ENCODE measurements at regions not wholly inside any gene's neighbourhood (a gene's known extent, or its start where the extent isn't known, plus 50 kb on each side); places are given as distances from the start of the nearest gene placed in this dataset.

GRCh38 chr2:217316743-217317142, 456.9 kb upstream of the TNP1 start:
- TF ChIP-seq CTCF (IDR thresholded peaks at IDR 0.05; ENCODE audit: poor library complexity) (no peak), EZH2phosphoT487 (IDR thresholded peaks at IDR 0.05; ENCODE audit: low read depth, severe bottlenecking, unreplicated experiment) (no peak), EZH2 (IDR thresholded peaks at IDR 0.05; ENCODE audit: borderline replicate concordance) (no peak)
